GM19193 (cell line): ENCODE measurements at regions not wholly inside any gene's neighbourhood (a gene's known extent, or its start where the extent isn't known, plus 50 kb on each side); places are given as distances from the start of the nearest gene placed in this dataset.

ENCODE experiments used
- POLR2A ChIP-seq: IDR thresholded peaks from 4 replicates; pipeline ENCODE4 v1.6.1; 2011; ENCODE audit not compliant: insufficient read depth, insufficient read length; ENCODE audit errors: extremely low read depth

DNA sequence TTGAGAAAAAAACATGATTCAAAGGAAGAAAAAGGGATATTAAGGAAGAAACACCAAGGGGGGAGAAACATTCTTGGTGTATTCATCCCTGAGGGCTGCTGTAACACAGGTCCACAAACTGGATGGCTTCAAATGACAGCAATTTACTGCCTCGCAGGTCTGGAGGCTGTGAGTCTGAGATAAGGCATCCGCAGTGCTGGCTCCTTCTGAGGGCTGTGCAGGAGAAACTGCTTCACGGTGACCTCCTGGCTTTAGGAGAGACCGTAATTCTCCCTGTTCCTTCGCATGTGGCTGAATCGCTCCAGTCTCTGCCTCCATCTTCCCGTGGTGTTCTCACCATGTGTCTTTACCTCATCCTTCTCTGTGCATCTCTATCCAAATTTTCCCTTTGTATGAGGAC is 490.7 kb downstream of the EIPR1 start:
- no peak for TF ChIP-seq POLR2A

DNA sequence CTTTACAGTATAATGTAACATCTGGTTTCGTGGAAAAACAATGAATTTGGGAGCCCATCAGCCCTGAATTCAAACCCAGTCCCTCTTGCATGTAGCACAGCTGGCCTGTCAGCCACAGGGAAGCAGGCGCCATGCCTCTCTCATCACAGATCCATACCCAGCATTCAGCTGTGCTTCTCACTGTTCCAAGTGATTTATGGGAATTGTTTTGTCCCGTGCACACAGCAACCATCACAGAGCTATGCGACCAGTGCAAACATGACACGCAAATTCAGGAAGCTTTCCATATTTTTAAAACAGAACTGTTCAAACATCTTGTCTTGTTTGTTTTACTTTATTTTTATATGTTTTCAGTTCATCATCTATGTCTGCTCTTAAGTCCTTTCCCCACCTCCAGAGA is 496.1 kb downstream of the EIPR1 start:
- no peak for TF ChIP-seq POLR2A

DNA sequence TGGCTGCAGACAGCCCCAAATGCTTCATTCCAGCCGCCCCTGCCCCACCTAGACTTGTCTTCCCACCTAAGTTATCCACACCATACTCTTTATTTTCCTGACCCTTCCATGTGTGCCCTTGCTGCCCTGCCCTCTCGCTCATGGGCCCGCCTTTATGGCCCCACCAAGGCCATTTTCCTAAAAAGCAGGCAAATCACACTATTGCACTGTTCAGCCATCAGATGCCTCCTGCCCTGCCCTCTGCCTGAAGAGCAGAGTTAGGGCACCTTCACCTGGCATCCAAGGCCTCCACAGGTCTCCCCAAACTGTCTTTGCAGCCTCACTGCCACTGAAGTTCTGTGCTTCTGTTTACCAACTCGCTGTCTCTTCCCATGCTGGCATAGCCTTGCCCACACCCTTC is 496.7 kb downstream of the EIPR1 start:
- no peak for TF ChIP-seq POLR2A

DNA sequence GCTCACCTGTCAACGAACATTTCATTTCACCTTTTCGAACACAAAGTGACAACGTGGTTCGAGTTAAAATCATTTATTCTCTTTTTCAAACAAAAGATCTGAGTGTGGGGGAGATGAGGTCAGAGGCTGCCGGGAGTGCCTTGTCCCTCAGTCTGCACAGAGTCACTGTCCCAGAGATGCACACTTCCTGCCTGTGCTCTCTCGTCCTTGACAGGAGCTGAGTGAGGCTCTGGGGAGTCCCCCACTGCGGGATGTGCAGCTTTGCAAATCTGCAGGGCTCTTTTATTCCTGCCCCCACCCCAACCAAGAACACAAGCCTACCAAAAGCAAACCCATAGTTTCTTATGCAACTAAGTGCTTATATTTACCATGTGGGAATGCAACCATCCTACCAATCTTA is 497.8 kb downstream of the EIPR1 start:
- no peak for TF ChIP-seq POLR2A

DNA sequence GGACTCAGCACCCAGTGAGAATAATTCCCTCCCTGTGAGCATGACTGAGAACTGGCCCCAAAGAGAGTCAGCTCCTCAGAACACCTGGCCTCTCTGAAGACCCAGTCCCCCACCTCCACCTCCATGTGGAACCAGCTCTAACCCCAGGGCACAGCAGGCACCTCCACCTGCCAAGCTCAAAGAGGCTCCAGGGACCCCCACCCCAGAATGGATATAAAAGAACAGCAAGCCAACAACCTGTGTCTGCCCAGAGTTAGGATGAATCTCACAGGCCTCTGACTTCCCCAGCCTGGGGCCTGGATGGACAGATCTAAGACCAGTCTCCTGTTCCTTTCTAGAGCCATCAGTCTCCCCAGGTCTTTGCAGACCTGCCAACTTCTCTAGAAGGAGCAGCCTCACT is 498.5 kb downstream of the EIPR1 start:
- TF ChIP-seq POLR2A = no peak

DNA sequence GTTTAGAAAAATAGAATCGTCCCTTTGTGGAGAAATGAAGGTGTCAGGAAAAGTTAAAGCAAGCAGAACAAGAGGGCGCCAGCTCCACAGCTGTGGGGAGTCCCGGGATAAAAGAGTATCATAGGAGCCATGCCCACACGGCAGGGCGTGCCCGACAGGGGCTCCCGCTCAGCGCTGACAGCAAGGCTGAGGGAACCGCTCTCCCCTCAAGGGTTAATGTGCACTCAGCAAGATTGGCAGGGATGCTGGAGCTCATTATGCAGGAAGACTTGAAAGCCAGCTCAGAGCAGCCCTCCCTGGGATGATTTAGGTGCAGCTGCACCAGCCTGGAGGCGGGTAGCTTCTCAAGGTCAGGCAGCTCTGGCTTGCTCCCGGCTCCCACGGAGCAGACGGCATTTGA is 500.2 kb downstream of the EIPR1 start:
- TF ChIP-seq POLR2A = no peak

DNA sequence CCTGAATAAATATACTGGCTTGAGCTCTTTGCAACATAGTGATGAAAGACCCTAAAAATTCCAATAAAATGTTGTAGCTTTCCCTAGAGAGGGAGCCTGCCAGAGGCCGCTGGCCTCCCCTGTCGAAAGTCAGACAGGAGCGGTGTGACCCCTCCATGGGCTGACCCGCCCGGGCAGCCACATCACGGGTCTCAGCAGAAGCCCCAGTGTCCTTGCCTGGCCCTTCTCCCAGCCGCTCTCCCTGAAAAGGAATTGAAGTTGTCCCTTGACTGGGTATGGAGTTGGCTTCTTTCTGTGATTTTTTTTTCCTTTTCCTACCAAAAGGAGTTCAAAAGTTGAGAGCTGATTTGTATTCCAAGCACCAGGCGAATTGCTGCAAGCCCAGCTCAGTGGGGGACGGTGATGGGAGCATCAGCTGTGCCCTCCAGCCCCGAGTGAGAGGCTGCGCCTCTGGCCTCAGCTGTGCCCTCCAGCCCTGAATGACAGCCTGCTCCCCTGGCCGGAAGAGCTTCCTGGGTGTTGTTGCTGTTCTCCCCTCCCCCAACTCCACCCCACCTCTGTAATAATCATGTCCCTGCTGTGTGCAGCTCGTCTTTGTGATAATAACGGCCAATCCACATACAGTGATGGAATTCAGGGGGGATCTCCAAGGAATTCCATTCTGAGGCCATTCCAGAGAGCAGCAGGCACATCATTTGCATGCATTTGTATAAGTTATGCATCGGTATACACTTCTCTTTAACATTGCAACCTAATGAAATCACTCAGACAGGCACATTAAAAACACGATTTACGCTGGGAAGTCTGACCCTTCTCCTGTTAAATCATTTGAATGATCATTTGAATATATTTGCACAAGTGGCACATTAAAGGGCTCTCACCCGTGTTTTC is 501.0 kb downstream of the EIPR1 start:
- TF ChIP-seq POLR2A = no peak

DNA sequence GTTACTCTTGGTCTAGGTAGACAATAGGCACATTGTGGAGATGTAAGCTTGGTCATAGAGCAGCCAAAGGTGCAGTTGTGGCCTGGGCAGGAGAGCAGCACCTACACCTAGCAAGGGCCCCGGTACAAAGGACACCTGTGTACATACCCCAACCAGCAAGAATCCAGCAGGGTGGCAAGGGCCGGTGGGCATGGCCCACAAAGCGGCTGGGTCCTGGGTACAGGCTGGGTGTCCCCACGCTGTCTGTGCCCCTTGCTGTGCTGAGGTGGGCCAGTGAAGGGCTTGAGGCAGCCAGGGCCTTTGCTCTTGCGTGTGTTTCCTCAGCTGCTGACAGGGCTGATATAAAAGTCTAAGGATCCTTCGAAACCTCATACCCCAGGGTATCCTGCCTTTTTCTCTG is 501.8 kb downstream of the EIPR1 start:
- TF ChIP-seq POLR2A = no peak

DNA sequence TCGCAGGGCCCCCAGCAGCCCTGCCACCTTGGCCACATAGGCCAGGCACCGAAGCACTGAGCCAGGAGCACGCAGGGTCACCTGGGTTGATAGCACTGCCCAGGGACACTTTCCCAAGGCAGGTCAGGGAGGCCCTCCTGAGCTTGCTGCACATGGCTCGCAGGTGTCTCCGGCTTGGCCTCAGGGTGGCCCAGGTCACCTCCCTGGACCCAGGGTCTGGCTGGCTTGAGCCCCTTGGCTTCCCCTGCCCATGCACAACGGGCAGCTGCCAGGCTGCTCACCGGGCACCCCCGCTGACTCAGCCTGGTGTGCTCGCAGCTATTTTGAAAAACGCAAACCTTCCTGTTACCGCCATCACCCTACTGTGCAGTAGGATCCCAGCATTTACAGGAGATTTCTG is 502.3 kb downstream of the EIPR1 start:
- TF ChIP-seq POLR2A = no peak

DNA sequence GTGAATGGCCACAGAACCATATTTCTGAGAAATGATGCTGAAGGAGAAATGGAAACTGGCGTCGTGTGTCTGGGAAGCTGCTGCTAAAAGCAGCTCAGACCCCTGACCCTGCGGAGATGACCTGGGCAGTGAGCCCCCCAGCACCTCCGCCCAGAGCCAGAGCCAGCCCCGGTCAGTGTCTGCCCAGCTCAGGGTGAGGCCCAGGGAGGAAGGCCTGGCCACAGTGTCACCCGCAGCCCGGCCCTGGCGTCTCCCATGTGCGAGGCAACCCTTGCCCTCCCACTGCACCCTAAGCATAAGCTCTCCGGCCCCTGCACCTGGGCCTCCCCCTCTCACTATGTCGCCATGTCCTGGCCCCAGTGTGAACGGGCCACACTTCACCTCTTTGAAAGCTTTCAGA is 502.8 kb downstream of the EIPR1 start:
- no peak for TF ChIP-seq POLR2A

DNA sequence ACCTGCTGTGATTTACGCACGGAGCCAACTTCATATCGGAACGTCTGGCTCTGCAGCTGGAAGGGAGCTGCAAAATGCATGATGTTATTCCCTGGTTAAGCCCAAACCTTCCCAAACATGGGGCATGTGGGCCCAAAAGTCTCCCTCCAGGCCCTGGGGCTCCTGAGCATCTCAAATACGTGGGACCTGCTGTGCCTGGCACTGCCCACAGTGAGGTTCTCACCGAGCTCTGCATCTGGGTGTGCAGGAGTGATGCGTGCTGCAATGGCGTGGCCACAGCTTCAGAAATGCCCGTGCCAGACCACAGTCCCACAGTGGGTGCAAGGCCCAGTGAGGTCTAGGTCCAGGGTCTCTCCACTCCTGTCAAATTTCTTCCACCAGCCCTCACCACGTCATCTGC is 503.3 kb downstream of the EIPR1 start:
- TF ChIP-seq POLR2A = no peak

DNA sequence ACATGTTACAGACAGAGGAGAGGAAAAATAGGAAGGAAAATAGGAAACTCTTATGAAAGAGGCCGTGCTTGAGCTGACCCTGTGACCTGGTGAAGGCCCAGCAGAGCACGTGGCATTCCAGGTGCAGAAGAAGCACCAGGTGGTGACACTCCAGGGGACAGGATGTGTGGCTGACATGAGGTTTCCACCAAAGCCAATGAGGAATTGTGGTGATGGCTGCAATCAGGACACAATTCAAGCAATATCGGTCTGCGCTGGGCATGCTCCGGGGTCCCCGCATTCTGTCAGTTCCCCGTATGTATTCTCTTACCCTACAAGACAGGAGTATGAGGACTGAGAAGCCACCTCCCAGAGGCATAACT is 504.2 kb downstream of the EIPR1 start:
- TF ChIP-seq POLR2A = no peak

DNA sequence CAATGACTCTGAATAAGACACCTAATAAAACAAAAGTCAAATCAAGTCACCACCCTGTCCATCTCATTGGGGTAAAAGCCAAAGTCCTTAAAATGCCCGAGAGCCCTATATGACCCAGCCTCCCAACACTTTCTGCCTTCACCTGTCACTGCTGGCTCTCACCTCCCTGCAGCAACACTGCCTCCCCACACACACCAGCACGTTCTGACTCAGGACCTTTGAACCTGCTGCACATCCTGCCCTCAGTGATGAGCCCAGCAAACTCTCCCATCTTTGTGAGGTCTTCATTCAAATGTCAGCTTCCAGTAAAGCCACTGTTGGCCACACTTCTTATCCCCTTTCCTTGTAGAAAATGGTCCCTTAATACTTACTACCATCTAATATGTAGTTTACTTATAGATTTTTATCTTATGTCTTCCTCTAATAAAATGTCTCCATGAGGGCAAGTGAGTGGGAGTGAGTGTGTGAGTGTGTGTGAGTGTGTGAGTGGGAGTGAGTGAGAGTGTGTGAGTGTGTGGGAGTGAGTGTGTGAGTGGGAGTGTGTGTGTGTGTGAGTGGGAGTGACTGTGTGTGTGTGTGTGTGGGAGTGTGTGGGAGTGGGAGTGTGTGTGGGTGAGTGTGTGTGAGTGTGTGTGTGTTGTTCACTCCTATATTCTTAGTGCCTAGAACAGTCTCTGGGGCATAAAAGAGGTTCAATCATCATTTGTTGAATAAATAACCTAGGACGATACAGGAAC is 504.7 kb downstream of the EIPR1 start:
- no peak for TF ChIP-seq POLR2A

DNA sequence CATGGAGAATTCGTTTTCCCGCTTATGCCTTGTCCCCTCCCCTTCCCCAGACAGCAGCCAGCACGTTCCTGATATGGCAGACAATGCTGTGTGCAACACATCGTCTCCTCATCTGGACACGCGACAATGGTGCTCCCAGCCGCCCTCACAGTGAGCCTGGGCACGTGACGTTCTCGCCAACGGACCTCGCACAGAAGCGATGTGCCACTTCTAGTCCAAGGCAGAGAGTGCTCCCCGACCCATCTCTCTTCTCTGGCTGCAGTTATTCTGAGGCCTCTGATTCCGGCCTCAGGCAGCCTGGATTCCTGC is 505.4 kb downstream of the EIPR1 start:
- TF ChIP-seq POLR2A = no peak

DNA sequence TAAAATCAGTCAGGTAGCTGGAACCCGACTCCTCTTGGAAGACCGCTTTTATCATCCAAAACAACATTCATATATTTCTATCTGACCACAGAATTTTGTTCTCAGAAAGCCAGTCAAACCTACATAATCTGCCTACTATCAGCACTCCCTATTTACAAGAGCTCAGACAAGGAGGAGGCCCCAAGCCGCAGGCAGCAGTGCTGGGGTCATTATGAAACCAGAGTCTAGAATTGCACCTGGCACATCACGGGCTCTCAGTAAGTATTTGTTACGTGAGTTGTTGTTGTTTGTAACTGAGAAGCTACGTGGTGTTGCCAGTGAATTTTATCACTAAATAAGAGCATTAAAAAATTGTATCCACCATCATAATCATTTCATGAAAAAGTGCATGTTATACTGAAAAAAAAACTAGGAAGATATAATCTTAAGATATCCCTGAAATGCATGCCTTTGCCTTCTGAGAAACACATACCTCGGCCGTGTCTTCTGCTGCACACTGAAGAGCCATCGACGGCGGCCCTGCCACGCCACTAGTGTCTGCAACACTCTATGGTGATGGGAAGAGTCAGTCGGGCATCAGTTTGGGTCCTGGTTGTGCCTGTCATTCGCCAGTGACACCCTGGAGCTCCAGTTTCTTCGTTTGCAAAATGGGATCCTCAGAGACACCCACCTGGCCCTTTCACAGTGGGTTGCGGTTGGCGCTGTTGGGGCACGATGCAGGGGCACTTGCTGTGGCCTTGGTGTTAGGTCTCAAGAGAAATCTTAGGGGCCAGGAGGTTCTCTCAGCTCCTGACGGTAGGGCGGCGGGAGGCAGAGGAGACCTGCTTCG is 505.9 kb downstream of the EIPR1 start:
- no peak for TF ChIP-seq POLR2A

DNA sequence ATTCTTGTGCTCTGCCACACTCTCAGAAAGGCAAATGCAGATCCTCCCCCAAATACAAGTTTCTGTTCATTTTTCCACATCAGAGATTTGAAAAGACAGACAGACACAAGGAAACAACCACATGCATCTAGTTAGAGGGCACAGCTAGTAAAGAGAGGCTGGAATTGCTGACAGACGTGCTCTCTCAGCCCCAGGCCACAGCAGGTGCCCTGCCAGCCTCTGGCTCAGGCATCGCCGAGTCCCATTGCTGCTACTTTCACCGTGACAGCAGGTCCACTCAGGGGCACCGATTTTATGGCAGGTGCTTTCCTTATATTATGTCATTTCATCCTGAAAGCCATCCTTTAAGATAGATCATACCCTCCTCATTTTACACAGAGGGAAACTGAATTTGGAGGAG is 507.5 kb downstream of the EIPR1 start:
- TF ChIP-seq POLR2A = no peak

DNA sequence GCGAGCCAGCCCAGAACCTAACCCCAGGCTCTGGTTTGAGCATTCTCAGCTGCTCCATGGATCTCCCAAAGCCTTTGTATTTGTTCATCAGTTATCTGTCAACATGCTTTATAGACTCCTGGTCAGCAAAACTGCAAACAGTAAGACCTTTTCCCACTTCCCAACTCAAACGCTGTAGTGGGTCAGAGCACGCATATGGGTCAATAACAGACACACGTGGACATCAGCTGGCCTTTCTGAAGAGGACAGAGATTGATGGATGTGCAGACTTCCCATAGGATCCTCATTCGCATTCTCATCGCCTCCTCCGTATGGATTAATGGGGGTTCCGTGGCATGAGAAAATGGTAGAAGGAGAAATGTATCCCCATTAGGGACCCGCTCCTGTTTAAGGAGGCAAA is 508.1 kb downstream of the EIPR1 start:
- TF ChIP-seq POLR2A = no peak

DNA sequence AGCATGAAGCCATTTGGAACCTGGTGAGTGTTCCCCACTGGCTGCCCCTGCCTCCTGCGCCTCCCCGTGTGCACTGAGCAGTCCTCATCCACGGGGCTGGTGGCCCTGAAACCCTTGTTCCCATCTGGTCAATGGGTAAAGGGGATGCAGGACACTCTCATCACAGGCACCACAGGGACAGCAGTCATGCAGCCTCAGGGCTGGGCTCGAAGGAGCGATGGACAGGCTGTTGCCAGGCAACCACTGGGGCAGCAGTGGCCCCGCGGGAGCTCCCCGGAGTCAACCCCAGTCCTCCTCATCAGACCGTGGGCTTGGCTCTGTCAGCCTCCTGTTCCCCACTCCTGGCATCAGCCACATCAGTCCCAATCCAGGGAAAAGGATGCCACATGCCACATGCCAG is 509.5 kb downstream of the EIPR1 start:
- no peak for TF ChIP-seq POLR2A
